AG04449 (cell line): ENCODE measurements at regions not wholly inside any gene's neighbourhood (a gene's known extent, or its start where the extent isn't known, plus 50 kb on each side); places are given as distances from the start of the nearest gene placed in this dataset.

Source experiments
- CTCF ChIA-PET: fragments of 350-600 bp; formaldehyde crosslinking; extraction: SDS; loops from one replicate; lab custom pipeline; 2021; ENCODE audit warnings: antibody characterized with exemption; lab: Yijun Ruan, JAX
- POLR2A ChIA-PET: fragments of 400-600, 350-600 bp; formaldehyde crosslinking; extraction: SDS; loops from one replicate; lab custom pipeline; 2020; ENCODE audit warnings: antibody characterized with exemption, inconsistent platforms; lab: Yijun Ruan, JAX
- DNase-seq: peaks from one replicate; pipeline ENCODE4 v3.0.0-alpha.2; 2010; ENCODE audit warnings: low read depth, low spot score
- H3K4me3 ChIP-seq: 2 replicates; pipeline ENCODE4 v1.5.1; 2011; ENCODE audit warnings: low read depth, mild to moderate bottlenecking, control low read depth, low read length
- TF ChIP-seq, protein P1 (sequence below): IDR thresholded peaks from one replicate; pipeline ENCODE4 v1.5.1; 2011; ENCODE audit warnings: mild to moderate bottlenecking, moderate library complexity, low read length, control low read depth, inconsistent platforms; ENCODE audit not compliant: insufficient read depth; ENCODE audit errors: missing control alignments

DNA sequence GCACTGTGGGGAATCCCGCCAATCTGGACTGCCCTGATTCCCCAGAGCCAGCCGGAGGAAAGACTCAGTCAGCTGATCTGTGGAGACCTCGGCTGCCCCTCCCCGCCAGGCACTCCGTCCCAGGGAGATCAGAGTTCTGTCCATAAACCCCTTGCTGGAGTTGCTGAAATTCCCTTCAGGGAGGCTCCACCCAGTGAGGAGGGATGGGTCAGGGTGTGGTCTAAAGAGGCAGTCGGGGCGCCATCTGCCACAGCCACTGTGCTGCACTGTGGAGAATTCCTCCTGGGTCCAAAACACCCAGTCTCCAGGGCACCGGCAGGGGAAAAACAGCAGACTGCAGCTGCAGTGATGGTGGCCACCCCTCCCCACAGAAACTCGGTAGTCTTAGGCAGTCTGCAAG, 1922.3 kb upstream of the FLRT2 start:
- no peak for DNase-seq
- POLR2A ChIA-PET, result no interaction called here
- CTCF ChIA-PET, result no interaction called here
- no peak overlapping the region for H3K4me3 ChIP-seq
- TF ChIP-seq, protein P1, sequence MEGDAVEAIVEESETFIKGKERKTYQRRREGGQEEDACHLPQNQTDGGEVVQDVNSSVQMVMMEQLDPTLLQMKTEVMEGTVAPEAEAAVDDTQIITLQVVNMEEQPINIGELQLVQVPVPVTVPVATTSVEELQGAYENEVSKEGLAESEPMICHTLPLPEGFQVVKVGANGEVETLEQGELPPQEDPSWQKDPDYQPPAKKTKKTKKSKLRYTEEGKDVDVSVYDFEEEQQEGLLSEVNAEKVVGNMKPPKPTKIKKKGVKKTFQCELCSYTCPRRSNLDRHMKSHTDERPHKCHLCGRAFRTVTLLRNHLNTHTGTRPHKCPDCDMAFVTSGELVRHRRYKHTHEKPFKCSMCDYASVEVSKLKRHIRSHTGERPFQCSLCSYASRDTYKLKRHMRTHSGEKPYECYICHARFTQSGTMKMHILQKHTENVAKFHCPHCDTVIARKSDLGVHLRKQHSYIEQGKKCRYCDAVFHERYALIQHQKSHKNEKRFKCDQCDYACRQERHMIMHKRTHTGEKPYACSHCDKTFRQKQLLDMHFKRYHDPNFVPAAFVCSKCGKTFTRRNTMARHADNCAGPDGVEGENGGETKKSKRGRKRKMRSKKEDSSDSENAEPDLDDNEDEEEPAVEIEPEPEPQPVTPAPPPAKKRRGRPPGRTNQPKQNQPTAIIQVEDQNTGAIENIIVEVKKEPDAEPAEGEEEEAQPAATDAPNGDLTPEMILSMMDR, result no peak

DNA sequence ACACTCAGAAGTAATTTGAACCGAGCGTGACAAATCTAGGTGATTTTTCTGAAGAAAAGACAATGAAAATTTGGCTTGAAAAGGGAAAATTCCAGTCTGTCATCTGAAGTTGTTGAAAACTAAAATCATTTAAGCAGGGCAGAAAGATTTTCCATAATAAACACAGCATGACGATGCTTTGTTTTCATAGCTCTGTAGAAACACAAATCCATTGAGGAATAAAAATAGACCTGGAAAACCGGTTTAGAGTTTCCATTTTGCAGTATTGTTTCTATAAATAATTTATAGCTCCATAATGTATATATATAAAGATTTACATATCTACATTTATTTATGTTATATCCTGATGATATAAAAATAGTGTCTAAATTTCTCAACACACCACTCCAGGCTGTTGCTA, 1918.5 kb upstream of the FLRT2 start:
- POLR2A ChIA-PET, result no interaction called here

DNA sequence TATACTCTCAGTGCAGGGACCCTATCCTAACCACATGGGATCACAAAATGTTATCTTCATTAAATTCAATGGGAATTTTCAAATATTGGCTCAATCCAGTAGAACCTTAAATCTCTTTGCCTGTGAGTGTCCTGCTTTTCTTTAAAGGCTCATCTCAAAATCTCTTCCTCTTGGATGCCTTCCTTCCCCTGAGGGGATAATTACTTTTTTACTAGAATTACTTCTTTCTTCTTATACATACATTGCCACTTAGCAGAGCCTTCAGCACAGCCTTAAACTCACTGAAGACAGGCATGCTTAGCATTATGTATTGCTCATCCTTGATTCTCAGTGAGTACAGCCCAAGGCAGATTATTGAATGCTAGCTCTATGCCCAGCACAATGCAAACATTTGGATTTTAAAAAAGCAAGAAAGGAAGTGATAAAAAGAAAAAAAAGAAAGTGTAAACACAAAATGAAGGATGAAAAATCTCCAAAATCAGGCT, 1918.0 kb upstream of the FLRT2 start:
- DNase-seq, result no peak
- H3K4me3 ChIP-seq, result no peak overlapping the region
- ChIA-PET CTCF (no interaction called here), POLR2A (no interaction called here)
- TF ChIP-seq, protein P1, result no peak

More for the DNA sequence above, 1918.5 kb upstream of the FLRT2 start:
- DNase-seq, result no peak
- CTCF ChIA-PET, result no interaction called here
- no peak overlapping the region for H3K4me3 ChIP-seq
- TF ChIP-seq, protein P1, result no peak

DNA sequence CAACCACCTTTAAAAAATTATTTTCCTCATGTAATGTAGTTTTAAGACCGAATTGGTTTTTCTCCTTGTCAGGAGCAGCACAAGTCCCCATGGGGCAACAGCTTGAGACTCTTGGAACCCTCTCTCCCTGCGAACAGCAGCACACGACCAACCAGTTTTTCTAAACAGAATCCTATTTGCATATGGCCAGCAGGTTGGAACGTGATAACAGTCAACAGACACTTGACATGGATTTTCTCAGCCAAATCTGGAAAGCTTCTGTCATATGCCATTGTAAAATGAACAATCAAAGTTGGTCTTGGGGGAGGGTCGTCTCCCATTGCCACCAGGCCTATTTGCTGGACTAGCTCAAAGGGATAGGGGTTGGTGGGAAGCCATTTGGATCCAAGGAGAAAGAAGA, 1915.0 kb upstream of the FLRT2 start:
- H3K4me3 ChIP-seq, result no peak overlapping the region
- ChIA-PET POLR2A (no interaction called here), CTCF (no interaction called here)
- TF ChIP-seq, protein P1, result no peak
- no peak for DNase-seq

DNA sequence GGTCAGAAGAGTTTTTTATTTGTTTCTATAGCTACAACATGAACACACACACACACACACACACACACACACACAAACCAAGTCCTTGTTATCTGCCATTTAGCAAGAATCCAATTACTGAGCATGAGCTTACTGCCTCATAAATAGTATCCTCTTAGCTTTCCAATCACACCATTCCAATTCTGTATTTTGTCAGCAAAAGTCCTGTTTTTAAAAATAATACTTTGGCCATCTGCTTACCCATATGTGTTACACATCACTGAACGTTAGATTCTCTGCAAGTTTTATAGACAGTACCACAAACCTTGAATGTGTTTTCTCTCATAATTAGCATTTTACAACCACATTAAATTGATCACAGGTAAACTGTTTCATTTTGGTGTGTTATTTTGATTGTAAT, 1905.4 kb upstream of the FLRT2 start:
- H3K4me3 ChIP-seq, result no peak overlapping the region
- no peak for DNase-seq
- CTCF ChIA-PET, result no interaction called here
- TF ChIP-seq, protein P1, result no peak
- POLR2A ChIA-PET, result interaction anchor here (0.6 kb wide), 1 partner anchor 144 kb away, joined by 3 read pairs; no protein-coding TSS in a partner anchor

DNA sequence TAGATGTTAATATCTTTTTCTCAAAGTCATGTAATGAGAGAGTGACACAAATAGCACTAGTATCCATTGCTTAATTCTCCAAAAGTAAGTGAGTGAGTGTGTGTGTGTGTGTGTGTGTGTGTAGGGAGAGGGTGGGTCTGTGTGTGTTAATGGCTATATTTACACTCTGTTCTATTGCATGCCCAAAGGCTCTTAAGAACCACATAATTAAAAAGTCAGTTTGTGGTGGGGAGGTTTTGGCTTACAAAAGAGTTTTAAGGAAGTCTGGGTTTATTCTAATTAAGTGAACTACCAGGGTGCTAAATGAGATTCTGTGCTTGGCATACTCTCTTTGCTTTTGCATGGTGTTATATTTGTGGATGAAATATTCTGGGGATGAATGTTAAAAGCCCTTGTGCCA, 1897.6 kb upstream of the FLRT2 start:
- ChIA-PET POLR2A (no interaction called here), CTCF (no interaction called here)

More for the DNA sequence above, 1897.6 kb upstream of the FLRT2 start:
- TF ChIP-seq, protein P1, result no peak
- H3K4me3 ChIP-seq, result no peak overlapping the region
- DNase-seq, result no peak
